GM18511 (cell line): ENCODE measurements at regions not wholly inside any gene's neighbourhood (a gene's known extent, or its start where the extent isn't known, plus 50 kb on each side); places are given as distances from the start of the nearest gene placed in this dataset.
"Not testable (repeated sequence)": the region's sequence is repeated elsewhere in the genome, so short reads cannot be mapped to it uniquely, and the experiment has no call there.

Experiments used
- ATAC-seq: cut with Tn5 transposase; IDR thresholded peaks from one replicate; pipeline ENCODE4 v1.9.1; 2021; ENCODE audit warnings: mild to moderate bottlenecking, moderate library complexity; ENCODE audit not compliant: unreplicated experiment

DNA sequence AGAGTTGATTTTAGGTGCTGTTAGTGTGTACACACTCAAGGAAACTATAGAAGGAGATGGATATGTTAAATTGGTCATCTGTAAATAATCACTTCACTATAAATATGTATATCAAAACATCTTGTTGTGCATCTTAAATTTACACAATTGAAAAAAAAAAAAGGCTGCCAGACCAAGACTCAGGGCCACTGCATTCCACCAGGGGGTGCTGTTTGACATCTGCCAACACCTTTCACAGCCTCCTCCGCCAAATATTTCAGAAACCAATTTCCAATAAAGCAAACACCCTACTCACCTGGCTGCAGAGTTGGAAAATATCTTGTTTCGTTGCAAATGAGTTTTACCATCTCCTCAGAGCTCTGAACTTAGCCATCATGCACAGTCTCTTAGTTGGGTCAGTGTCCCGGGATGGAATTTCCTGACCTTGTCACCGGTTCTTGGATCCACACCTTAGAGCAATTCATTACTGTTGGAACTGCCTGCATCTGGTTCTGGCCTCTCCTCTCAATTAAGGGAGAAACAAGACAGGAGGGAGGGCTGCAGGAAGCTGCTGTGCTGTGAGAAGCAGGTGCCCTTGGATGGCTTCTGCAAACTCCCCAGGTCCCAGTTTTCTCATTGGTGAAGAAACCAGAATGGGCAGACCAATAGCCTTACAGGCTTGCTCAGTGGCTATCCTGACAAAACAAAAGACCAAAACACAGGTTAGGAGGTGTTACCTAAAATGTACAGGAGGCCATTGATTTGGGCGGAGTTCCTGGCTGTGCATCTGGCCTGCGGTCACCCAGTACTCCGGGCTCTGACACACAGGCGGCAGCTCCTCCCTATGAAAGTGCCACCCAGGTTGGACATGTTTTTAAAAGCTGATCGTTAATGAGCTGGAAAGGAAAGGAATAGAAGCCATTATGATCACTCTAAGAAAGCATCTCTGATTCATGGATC lies 746.6 kb downstream of the UQCRFS1 start:
- ATAC-seq = no peak

DNA sequence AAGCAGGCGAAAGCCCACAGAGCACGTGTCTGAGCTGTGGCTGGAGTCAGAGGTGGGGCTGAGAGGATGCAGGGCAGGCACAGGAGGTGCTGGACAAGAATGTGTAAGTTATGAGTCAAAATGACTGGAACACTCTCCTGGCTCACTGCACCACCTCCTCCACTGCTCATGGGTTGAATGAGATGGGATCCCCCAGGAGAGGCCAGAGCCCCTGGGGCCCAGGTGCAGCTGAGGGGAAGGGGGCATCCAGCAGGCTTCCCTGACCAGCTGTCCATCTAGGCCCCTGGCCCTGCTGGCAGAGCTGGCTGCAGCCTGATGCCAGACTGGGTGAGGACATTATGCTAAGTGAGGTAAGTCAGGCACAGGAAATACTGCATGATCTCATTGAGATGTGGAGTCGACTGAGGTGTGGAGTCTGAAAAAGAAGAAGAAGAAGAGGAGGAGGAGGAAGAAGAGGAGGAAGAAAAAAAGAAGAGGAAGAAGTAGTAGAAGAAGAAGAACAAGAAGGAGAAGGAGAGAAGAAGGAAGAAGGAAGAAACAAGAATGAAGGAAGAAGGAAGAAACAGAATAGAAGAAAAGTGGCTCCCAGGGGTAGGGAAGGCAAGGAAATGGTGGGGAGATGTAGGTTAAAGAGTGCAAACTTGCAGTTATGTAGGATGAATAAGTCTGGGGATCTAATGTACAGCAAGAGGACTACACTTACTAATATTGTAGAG lies 747.4 kb downstream of the UQCRFS1 start:
- no peak for ATAC-seq

DNA sequence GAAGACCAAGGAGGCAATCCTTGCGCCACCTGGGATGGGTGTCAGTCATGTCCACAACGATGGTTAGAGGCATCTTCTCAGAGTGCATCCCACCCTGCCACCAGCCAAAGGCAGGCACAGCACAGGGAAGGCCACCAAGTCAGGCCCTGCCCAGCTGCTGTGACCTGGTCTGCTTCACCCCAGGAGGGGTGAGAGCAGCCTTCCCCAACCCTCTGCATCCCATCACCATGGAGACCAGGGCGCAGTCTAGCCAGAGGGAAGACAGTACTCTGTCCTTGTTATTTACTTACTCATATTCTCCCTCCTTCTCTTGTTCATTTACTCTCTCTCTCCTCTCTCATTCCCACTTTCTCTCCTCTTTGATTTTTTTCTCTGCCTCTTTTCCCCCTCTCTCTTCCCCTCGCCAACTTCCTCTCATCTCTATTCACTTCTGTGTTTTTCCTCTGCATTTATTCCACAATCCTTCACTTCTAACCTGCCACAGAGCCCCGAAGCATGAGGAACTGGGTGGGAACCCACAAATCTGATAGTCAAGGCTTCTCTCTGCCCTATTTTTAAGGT lies 749.4 kb downstream of the UQCRFS1 start:
- ATAC-seq = no peak

DNA sequence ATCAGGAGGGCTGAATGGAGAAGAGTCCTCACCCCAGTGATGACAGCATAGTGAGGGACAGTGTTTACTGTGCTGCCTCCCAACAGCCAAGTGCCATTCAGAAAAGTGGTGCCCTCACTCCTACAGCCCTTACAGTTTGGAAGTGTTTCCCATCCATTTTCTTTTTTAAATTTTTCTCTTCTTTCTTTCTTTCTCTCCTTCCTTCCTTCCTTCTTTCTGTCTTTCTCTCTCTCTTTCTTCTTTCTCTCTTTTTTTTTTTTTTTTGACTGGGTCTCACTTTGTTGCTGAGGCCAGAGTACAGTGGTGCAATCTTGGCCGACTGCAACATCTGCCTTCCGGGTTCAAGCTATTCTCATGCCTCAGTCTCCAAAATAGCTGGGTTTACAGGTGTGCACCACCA lies 755.3 kb downstream of the UQCRFS1 start:
- ATAC-seq = no peak

DNA sequence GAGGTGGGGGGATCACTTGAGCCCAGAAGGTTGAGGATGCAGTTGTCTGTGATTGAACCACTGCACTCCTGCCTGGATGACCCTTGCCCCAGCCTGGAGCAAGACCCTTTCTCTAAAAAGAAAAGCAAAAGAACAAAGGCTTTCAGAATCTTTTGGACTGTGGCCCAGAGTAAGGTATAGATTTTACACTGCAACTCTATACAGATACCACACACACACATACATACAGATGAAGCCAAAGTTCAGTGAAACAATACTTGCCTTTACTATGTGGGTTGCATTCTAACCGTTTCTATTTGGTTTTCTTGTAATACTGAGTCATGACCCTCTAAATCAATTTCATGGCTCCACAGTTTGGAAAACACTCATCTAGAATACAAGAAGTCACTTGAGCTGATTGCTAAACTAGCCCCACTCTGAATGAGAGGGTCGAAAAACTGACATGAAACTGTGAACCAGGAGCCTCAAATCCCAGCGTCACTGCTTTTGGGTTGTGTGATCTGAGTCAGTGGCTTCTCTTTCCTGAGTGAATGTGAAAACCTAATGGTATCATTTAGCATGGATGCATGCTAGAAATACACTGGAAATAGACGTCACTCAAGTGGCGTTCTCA lies 756.1 kb downstream of the UQCRFS1 start:
- no peak for ATAC-seq

DNA sequence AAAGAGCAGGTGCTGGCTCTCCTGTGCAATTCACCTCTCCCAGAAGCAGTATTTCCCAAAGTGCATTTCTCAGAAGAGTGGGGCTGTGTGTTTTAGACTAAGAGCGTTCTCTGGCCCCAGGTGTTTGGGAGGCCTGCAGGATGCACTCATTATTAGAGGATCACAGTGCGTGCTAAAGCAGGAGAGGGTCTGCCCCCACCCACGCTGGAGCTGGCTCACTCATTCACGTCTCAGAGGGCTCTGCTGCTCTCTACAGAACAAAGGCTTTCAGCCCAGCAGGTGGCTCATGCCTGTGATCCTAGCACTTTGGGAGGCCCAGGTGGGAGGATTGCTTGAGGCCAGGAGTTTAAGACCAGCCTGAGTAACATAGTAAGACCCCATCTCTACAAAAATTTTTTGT lies 756.7 kb downstream of the UQCRFS1 start:
- no peak for ATAC-seq

DNA sequence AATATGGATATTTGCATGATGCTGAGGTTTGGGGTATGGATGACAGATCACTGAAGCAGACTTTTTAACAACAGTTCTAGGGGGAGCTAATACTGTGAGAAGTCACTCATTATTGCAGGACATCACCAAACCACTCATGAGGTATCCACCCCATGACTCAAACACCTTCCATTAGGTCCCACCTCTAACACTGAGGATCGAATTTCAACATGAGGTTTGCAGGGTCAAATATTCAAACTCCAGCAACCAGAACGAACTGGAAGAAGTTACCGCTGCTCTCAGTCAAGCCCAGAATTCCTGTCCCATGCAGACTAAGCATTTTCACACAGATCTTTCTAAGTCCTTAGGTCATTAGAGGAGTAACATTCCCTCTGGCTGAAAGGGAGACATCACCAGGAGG lies 758.9 kb downstream of the UQCRFS1 start:
- no peak for ATAC-seq

DNA sequence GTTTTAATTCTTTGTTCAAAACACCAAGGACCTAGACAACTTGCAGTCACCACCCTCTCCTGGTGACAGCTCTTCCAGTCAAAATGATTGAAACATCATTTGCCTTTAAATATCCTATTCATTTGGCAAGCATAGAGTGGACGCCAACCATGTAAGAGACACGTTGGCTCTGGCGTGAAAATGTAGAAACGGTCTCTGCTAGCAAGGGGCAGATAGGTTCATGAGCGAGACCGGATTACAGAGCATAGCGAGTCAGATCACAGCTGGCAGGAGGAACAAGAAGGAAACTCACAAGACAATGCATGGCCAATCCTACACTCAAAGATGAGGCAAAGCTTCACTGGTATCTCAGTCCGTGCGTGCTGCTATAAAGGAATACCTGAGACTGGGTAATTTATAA lies 759.5 kb downstream of the UQCRFS1 start:
- no peak for ATAC-seq

DNA sequence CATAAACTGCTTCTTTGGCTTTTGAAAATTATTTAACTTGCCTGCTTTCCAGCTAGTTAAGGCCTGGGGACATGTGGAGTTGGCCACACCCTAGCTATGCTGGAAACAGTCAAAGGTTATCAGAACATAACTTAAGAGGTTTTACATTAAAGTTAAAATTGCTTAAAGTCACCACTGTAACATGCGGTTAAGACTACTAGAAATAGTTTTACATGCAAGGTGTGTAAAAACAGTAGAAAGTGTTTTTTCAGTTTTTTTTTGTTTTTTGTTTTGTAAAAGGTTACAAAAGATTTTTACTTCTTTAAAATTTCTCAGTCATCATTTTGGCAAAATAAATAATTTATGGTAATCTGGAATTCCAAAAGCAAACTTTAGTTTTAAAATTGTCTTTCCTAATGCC lies 763.1 kb downstream of the UQCRFS1 start:
- no peak for ATAC-seq

DNA sequence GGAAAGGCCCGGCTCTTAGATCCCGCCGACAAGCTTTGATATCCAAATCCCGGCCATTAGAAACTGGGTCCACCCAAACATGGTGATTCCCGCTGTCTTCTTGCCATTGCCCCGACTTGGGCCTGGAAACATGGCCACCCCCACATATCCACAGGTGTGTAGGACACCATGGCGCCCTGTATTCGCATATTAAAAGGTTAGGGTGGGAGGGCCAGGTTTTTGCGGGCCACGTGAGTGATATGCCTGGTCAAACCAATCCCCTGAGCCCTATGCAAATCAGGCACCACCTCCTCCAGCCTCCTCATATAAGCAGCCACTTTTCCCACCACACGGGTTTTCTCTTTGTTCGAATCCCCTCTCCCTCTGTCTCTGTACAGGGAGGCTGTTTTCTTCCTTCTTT lies 766.4 kb downstream of the UQCRFS1 start:
- ATAC-seq = no peak

DNA sequence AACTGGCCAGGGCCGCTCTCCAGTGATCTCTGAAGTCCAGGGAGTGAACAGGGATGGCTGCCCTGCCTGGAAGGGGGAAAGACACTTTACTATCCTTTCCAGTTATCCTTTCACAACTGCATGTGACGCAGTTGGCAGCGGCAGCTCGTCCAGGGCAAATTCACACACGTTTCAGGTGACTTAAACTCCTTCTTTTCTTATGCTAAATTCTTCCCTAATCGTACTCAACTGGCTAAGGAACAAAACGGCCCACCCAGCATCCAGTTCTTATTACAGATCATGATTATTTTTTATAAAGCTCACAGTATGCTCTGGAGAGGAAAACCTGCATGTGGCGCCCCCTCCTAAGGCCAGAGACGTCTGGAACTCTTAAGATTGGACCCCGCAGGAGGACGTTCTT lies 767.1 kb downstream of the UQCRFS1 start:
- no peak for ATAC-seq

DNA sequence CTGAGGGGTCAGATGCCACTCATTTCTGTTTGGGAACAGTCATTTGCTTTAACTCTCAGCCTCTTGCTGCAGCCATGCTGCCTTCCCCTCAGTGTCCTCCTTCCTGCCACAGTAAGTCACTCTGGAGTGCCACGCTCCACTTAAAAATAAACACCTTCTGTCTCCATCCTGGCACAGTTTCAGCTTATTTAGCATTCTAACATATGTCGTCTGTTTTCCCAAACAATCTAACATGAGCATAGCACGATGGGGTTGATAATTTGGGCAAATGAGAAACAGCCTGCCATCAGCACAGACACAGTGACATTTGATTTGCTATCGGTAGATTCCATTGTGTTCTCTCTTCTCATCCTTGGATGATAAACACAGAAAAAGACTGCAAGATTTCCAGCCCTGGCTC lies 768.6 kb downstream of the UQCRFS1 start:
- ATAC-seq = no peak

DNA sequence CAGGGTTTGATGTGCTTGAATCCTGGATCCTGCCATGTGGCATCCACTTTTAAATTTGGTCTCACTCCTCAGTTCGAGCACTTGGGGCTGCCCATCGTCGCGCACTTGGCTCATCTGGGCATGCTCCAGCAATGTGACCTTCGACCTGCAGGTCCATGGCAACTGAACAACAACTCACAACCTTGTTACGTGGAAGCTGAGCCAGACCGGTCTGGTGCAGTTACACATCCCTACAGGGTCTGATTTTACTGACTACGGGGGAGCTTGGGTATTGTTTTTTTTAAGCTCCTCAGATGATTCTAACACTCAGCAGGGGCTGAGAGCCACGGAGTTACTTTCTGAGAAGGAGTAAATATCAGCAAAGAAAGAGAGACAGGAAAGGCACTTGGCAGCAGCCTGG lies 769.6 kb downstream of the UQCRFS1 start:
- ATAC-seq = no peak

DNA sequence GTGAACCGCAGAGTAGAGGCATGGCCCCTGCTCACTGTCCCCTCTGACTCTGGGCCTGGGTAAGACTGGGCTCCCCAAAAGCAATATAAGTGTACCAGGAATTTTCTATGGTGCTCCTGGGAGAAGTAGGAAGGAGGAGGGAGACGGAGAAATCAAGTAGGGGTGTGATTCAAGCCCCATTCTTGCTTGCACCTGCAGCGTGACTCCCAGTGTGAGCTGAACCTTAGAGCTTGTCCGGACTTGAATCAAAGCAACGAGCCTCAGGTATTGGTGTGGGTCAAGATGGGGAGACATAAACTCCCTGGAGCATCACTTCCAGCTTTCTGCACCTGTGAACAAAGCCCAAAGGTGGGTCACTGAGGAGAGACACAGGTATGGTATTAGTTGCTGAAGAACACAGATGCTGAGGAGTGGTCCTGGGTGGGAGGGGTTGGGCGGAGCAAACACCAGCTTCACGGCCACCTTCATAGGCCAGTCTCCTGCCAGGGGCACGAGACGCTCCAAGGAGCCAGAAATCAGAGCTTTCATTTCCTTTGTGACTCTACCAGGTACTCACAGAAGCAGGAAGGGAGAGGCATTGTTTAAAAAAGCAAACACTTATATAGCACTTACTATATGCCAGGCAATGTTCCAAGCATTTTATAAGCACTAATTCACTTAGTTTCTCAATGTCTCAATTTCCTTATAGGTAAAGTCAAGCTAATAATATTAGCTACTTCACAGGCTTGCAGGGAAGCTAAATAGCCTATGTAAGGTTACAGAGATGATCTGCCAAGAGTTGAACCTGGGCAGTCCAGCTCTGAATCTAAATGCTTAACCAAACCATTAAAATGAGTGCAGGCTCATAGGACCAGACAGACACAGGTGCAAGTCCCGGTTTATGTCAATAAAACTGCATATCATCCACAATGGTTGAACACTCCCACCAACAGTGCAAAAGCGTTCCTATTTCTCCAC lies 775.3 kb downstream of the UQCRFS1 start:
- no peak for ATAC-seq

DNA sequence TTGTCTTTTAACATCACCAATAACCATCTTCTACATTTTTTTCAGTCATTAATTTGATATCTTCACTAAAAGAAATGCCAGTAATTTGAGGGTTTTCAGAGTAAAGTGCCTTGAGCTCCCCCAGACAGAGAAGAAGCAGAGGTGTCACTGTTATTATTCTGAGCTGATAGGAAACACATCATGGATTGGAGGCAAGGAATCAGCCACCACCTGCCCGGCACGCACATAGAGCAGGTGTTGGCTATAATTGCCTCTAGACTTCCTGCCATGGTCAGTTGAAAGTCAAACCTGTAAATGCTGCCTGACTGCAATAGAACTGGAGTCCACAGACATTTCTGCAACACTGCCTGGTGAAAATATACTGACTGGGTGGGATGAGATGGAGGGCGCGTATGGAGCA lies 776.6 kb downstream of the UQCRFS1 start:
- ATAC-seq = no peak

DNA sequence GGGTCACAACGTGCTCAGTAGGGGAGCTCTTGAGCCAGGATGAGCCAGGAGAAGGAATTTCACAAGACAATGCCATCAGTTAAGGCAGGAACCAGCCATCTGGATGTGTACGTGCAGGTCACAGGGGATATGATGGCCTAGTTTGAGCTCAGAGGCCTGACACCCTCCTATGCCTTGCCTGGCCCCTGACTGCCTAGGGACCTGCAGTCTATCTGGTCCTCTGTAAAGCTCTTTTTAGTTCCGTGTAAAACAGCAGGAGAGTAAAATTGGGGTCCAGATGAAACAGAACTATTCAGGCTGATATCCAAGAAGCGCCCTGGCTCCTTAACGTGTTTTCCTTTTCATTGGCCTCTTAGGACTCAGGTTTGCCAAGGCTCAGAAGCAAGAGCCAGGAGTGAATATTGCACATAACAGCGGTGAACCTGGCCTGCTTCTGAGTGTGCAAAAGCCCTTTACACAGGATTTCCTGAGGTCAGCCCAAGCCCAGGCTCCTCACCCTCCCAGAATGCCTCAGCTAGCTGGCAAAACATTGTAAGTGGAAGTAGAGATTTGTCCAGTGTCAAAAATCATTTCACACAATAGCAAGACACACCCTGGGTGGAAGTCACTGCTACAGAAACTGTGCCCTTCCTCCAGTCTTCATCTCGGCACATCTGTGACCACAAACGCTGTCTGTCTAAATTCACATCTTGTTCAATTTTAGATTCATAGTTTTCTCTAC lies 777.2 kb downstream of the UQCRFS1 start:
- no peak for ATAC-seq

DNA sequence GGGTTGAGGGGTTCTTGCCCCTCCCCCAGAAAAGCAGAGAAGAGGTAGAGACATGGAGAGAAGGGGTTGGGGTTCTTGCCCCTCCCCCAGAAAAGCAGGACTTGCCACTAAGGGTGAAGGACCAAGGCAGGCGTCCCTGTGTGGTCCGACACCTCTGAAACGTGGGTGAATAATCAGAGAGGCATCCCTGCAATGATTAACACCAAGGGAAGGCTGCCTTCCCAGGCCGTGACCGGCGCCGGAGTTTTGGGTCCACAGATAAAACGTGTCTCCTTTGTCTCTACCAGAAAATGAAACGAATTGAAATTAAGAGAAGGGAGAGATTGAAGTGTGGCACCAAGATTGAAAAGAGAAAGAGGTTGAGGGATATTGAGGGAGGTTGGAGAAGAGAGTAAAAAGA lies 778.2 kb downstream of the UQCRFS1 start:
- ATAC-seq = not testable (repeated sequence)

DNA sequence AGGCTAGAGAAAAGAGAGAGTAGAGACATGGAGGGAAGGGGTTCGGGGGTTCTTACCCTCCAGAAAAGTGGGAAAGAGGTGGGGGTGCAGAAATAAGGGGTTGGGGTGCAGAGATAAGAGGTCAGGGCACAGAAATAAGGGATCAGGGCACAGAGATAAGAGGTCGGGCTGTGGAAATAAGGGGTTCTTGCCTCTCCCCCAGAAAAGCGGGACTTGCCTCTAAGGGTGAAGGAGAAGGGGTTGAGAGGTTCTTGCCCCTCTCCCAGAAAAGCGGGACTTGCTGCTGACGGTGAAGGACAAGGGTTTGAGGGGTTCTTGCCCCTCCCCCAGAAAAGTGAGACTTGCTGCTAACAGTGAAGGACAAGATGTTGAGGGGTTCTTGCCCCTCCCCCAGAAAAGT lies 778.6 kb downstream of the UQCRFS1 start:
- not testable (repeated sequence) for ATAC-seq

DNA sequence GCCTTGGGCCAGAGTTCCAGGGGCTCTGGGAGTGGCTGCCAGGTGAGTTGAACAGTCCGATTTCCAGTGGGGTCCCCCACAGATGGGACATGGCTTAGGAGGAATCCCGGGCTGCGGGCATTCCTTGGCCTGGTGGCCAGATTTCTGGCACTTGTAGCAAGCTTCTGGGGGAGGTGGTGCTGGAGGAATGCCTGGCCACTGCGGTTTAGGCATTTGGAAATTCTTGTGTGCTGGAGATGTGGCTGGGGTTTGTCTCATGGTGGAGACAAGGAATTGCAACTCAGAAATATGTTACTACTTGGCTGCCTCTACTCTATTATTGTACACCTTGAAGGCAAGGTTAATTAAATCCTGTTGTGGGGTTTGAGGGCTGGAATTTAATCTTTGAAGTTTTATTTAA lies 779.8 kb downstream of the UQCRFS1 start:
- not testable (repeated sequence) for ATAC-seq

DNA sequence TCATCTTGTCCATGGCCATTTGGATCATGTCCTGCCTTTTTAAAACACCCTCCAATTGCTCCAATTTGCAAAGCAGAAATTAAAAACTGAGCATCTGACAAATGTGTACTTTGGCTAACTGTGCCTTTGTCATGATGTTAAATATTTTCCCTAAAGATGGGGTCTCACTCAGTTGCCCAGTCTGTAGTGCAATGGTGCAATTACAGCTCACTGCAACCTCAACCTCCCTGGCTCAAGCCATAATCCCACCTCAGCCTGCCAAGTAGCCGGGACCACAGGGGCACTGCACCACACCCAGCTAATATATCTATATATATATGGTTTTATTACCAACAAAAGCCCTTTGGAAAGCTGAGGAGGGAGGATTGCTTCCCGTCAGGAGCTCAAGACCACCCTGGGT lies 782.7 kb downstream of the UQCRFS1 start:
- ATAC-seq = no peak
